WTC11 (cell line): ENCODE measurements at regions not wholly inside any gene's neighbourhood (a gene's known extent, or its start where the extent isn't known, plus 50 kb on each side); places are given as distances from the start of the nearest gene placed in this dataset.

ENCODE experiments used
- ETV6 ChIP-seq: sonication (generic); formaldehyde crosslinking; IDR thresholded peaks from 2 replicates; pipeline ENCODE4 v1.8.1; 2022; ENCODE audit warnings: mild to moderate bottlenecking, missing genetic modification reagents
- FOXJ3 ChIP-seq: sonication (generic); formaldehyde crosslinking; IDR thresholded peaks from 2 replicates; pipeline ENCODE4 v1.9.0; 2021; ENCODE audit warnings: missing genetic modification reagents, mild to moderate bottlenecking, borderline replicate concordance
- KAT7 ChIP-seq: sonication (generic); formaldehyde crosslinking; IDR thresholded peaks from 2 replicates; pipeline ENCODE4 v1.8.1; 2023; ENCODE audit warnings: missing genetic modification reagents, mild to moderate bottlenecking, borderline replicate concordance
- PRRX2 ChIP-seq: fragments of 250-450 bp; sonication (Bioruptor Pico); IDR thresholded peaks from 2 replicates; pipeline ENCODE4 v1.8.0; 2021; ENCODE audit warnings: mild to moderate bottlenecking
- ZNF263 ChIP-seq: sonication (generic); formaldehyde crosslinking; IDR thresholded peaks from 2 replicates; pipeline ENCODE4 v1.8.1; 2022; ENCODE audit warnings: low read depth, mild to moderate bottlenecking, moderate library complexity, missing genetic modification reagents
- TF ChIP-seq, protein P1 (sequence below): sonication (generic); formaldehyde crosslinking; IDR thresholded peaks from 2 replicates; pipeline ENCODE4 v1.8.1; 2023; ENCODE audit warnings: mild to moderate bottlenecking, moderate library complexity, missing genetic modification reagents
- TF ChIP-seq, protein P2 (sequence below): fragments of 200-600 bp; IDR thresholded peaks from 2 replicates; pipeline ENCODE4 v1.8.0; 2022; ENCODE audit warnings: antibody characterized with exemption

DNA sequence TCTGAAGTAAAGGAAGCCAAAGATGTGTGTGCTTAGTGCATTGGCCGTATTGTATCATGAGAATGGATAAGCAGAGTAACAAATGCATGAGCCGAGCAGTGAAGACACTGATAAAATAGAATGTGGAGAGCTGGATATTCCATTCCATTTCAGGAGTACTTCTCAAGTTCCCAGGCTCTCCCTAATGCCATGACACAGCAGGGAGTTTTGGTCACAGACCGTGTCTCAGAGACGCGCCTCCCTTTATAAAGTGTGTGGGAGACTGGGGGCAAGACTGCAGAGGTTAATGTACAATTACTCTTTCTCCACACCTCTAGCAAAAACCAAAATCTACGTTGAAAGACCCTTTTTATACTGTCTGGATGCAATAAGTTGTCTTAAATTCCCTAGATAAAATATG is 575.6 kb downstream of the EFNB2 start:
- TF ChIP-seq FOXJ3 (no peak), ZNF263 (CRISPR knock-in tag) (no peak), PRRX2 (no peak), KAT7 (no peak), ETV6 (CRISPR knock-in tag) (no peak)
- TF ChIP-seq, protein P1, sequence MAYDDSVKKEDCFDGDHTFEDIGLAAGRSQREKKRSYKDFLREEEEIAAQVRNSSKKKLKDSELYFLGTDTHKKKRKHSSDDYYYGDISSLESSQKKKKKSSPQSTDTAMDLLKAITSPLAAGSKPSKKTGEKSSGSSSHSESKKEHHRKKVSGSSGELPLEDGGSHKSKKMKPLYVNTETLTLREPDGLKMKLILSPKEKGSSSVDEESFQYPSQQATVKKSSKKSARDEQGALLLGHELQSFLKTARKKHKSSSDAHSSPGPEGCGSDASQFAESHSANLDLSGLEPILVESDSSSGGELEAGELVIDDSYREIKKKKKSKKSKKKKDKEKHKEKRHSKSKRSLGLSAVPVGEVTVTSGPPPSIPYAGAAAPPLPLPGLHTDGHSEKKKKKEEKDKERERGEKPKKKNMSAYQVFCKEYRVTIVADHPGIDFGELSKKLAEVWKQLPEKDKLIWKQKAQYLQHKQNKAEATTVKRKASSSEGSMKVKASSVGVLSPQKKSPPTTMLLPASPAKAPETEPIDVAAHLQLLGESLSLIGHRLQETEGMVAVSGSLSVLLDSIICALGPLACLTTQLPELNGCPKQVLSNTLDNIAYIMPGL: no peak
- TF ChIP-seq, protein P2, sequence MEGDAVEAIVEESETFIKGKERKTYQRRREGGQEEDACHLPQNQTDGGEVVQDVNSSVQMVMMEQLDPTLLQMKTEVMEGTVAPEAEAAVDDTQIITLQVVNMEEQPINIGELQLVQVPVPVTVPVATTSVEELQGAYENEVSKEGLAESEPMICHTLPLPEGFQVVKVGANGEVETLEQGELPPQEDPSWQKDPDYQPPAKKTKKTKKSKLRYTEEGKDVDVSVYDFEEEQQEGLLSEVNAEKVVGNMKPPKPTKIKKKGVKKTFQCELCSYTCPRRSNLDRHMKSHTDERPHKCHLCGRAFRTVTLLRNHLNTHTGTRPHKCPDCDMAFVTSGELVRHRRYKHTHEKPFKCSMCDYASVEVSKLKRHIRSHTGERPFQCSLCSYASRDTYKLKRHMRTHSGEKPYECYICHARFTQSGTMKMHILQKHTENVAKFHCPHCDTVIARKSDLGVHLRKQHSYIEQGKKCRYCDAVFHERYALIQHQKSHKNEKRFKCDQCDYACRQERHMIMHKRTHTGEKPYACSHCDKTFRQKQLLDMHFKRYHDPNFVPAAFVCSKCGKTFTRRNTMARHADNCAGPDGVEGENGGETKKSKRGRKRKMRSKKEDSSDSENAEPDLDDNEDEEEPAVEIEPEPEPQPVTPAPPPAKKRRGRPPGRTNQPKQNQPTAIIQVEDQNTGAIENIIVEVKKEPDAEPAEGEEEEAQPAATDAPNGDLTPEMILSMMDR: no peak
